ENCODE measurements at regions not wholly inside any gene's neighbourhood (a gene's known extent, or its start where the extent isn't known, plus 50 kb on each side); places are given as distances from the start of the nearest gene placed in this dataset.

- ATAC-seq = no peak
- no peaks in the 10 kb centered on the region for H3K27me3 ChIP-seq (ENCODE audit: insufficient read depth in 3 of 3, low read length in 2 of 3)
- no peaks in the 10 kb centered on the region for H3K9me3 ChIP-seq
- no peak for DNase-seq
- no peaks in the 10 kb centered on the region for H3K4me1 ChIP-seq
- intact Hi-C loops (cut with DNase I) = no loop called here
- H3K27ac ChIP-seq = no peak overlapping the region
- no peaks in the 10 kb centered on the region for H3K36me3 ChIP-seq (ENCODE audit: insufficient read depth in 1 of 2, low read depth in 1 of 2)
- no peak overlapping the region for H3K4me3 ChIP-seq
- TF ChIP-seq CTCF (IDR thresholded peaks at IDR 0.05) = no peak
Observed at GRCh38 chr2:19547321-19547720, 188.9 kb upstream of the OSR1 start.

GRCh38 chr2:19545507-19545906 is 187.1 kb upstream of the OSR1 start:
- Histone ChIP-seq H3K27ac (no peak overlapping the region), H3K4me3 (no peak overlapping the region), H3K27me3 (ENCODE audit: insufficient read depth in 3 of 3, low read length in 2 of 3) (no peaks in the 10 kb centered on the region), H3K4me1 (no peaks in the 10 kb centered on the region), H3K36me3 (ENCODE audit: insufficient read depth in 1 of 2, low read depth in 1 of 2) (no peaks in the 10 kb centered on the region), H3K9me3 (no peaks in the 10 kb centered on the region)
- 64 to 87% (median 79%) methylated on average over 4 of the region's 4 CpGs for WGBS, 3 donors
- no peak for TF ChIP-seq CTCF (IDR thresholded peaks at IDR 0.05)
- ATAC-seq = no peak
- no peak for DNase-seq
- intact Hi-C loops (cut with DNase I) = no loop called here

- no peak overlapping the region for H3K27ac ChIP-seq
- intact Hi-C loops (cut with DNase I) = no loop called here
- H3K36me3 ChIP-seq (ENCODE audit: insufficient read depth in 1 of 2, low read depth in 1 of 2) = no peaks in the 10 kb centered on the region
- H3K4me1 ChIP-seq = peaks cover 3% of the 10 kb centered on the region
- no peak overlapping the region for H3K4me3 ChIP-seq
- ATAC-seq = no peak
- DNase-seq = no peak
- no peaks in the 10 kb centered on the region for H3K9me3 ChIP-seq
- TF ChIP-seq CTCF (IDR thresholded peaks at IDR 0.05) = no peak
- WGBS, 3 donors = 88 to 90% (median 90%) methylated on average over 2 of the region's 2 CpGs
- H3K27me3 ChIP-seq (ENCODE audit: insufficient read depth in 3 of 3, low read length in 2 of 3) = no peaks in the 10 kb centered on the region
Observed at GRCh38 chr2:19543663-19544383, 185.4 kb upstream of the OSR1 start.

GRCh38 chr2:19542796-19543662 is 184.6 kb upstream of the OSR1 start:
- peaks cover 8% of the 10 kb centered on the region for H3K4me1 ChIP-seq
- H3K36me3 ChIP-seq (ENCODE audit: insufficient read depth in 1 of 2, low read depth in 1 of 2) = no peaks in the 10 kb centered on the region
- no peaks in the 10 kb centered on the region for H3K9me3 ChIP-seq
- ATAC-seq = no peak
- TF ChIP-seq CTCF (IDR thresholded peaks at IDR 0.05) = no peak
- DNase-seq = no peak
- no peaks in the 10 kb centered on the region for H3K27me3 ChIP-seq (ENCODE audit: insufficient read depth in 3 of 3, low read length in 2 of 3)
- H3K4me3 ChIP-seq = no peak overlapping the region
- intact Hi-C loops (cut with DNase I) = no loop called here
- H3K27ac ChIP-seq = no peak overlapping the region
- WGBS, 3 donors = 54 to 72% (median 63%) methylated on average over 8 of the region's 8 CpGs
